GM12878 (cell line): ENCODE measurements at regions not wholly inside any gene's neighbourhood (a gene's known extent, or its start where the extent isn't known, plus 50 kb on each side); places are given as distances from the start of the nearest gene placed in this dataset.

Experiments used
- ATAC-seq: fragments of 200-7000 bp; cut with Tn5 transposase; 3 replicates; pipeline ENCODE4 v1.9.1; 2020; ENCODE audit warnings: mild to moderate bottlenecking, moderate library complexity
- BruUV-seq: library from RNA; stranded (reverse); fragments of 400-500 nt; replicated peaks from 2 replicates; lab custom pipeline; 2021; lab: Mats Ljungman, UMichigan
- CTCF ChIA-PET: fragments of 300-600 bp; sonication (Branson Sonifier 250); formaldehyde crosslinking; extraction: SDS; loops from one replicate; lab custom pipeline; 2021; ENCODE audit warnings: inconsistent platforms; lab: Yijun Ruan, JAX
- POLR2A ChIA-PET: fragments of 350-600 bp; formaldehyde crosslinking; extraction: SDS; loops from one replicate; lab custom pipeline; 2021; ENCODE audit warnings: inconsistent platforms; lab: Charles Lee
- RAD21 ChIA-PET: fragments of 300-600 bp; sonication (Branson Sonifier 250); formaldehyde crosslinking; loops from one replicate; lab custom pipeline; 2023; ENCODE audit warnings: antibody characterized with exemption; ENCODE audit not compliant: unreplicated experiment; lab: Charles Lee
- SMC1A ChIA-PET: fragments of 300-600 bp; sonication (Branson Sonifier 250); formaldehyde crosslinking; loops from one replicate; lab custom pipeline; 2023; ENCODE audit not compliant: unreplicated experiment, uncharacterized antibody; lab: Charles Lee
- DNase-seq: peaks from one replicate; pipeline ENCODE4 v3.0.0-alpha.2; 2011; ENCODE audit warnings: low read depth, low spot score
- FAIRE-seq: peaks from 3 replicates; lab custom pipeline; 2011; peaks lifted over from hg19 to GRCh38; lab: Jason Lieb, UNC
- H2AFZ ChIP-seq: 2 replicates; pipeline ENCODE4 v1.6.0; 2011; ENCODE audit warnings: low read depth, low read length, control low read depth; ENCODE audit not compliant: control insufficient read depth
- H3K27ac ChIP-seq: 2 replicates; pipeline ENCODE4 v1.5.1; 2011; ENCODE audit warnings: control low read depth; ENCODE audit not compliant: control insufficient read depth, insufficient read depth
- H3K27me3 ChIP-seq, 2 experiments: replicated peaks in 1 of 2; 2 replicates each; pipeline versions ENCODE4 v1.6.0 to v1.6.1; 2011; ENCODE audit warnings: low read length in 1 of 2; ENCODE audit not compliant: control insufficient read depth in 2 of 2, insufficient read depth in 2 of 2
- H3K36me3 ChIP-seq, 2 experiments: 2 replicates each; pipeline ENCODE4 v1.5.1; 2011; ENCODE audit warnings: low read length in 1 of 2; ENCODE audit not compliant: control insufficient read depth in 2 of 2, insufficient read depth in 2 of 2
- H3K4me1 ChIP-seq: 2 replicates; pipeline ENCODE4 v1.6.1; 2011; ENCODE audit warnings: mild to moderate bottlenecking, low read length, moderate library complexity, mixed read lengths; ENCODE audit not compliant: control insufficient read depth, insufficient read depth
- H3K4me2 ChIP-seq: 2 replicates; pipeline ENCODE4 v1.6.0; 2011; ENCODE audit warnings: control low read depth; ENCODE audit not compliant: control insufficient read depth, insufficient read depth
- H3K4me3 ChIP-seq: fragments of 200-600 bp; sonication (generic); 2 replicates; pipeline ENCODE4 v1.5.1; 2016
- H3K79me2 ChIP-seq: 2 replicates; pipeline ENCODE4 v1.6.0; 2011; ENCODE audit warnings: low read length; ENCODE audit not compliant: control insufficient read depth, insufficient read depth
- H3K9ac ChIP-seq: 2 replicates; pipeline ENCODE4 v1.8.0; 2011; ENCODE audit warnings: low read length, control low read depth, mixed read lengths; ENCODE audit not compliant: control insufficient read depth, insufficient read depth
- H3K9me3 ChIP-seq: replicated peaks from 3 replicates; pipeline ENCODE4 v1.5.1; 2011; ENCODE audit warnings: mild to moderate bottlenecking, low read length; ENCODE audit not compliant: control insufficient read depth, insufficient read depth
- H4K20me1 ChIP-seq: 2 replicates; pipeline ENCODE4 v1.6.0; 2011; ENCODE audit not compliant: control insufficient read depth, insufficient read depth
- BCL11A ChIP-seq: IDR thresholded peaks from 2 replicates; pipeline ENCODE4 v1.6.1; 2011; ENCODE audit warnings: low read depth, low read length
- NFYB ChIP-seq: IDR thresholded peaks from 2 replicates; pipeline ENCODE4 v1.6.1; 2011; ENCODE audit warnings: low read depth, mild to moderate bottlenecking, low read length, improper control_type of control experiment, moderate library complexity; ENCODE audit not compliant: insufficient read depth
- NRF1 ChIP-seq: conservative IDR thresholded peaks from 2 replicates; pipeline ENCODE4 v1.6.1; 2011; ENCODE audit warnings: mild to moderate bottlenecking, low read depth, low read length, improper control_type of control experiment
- RBBP5 ChIP-seq: fragments of 200-600 bp; sonication (generic); conservative IDR thresholded peaks from 2 replicates; pipeline ENCODE4 v1.6.1; 2016
- REST ChIP-seq: IDR thresholded peaks from 2 replicates; pipeline ENCODE4 v1.6.1; 2012; ENCODE audit warnings: mild to moderate bottlenecking, low read depth, low read length
- RFX5 ChIP-seq: IDR thresholded peaks from 2 replicates; pipeline ENCODE4 v1.6.1; 2011; ENCODE audit warnings: low read depth, low read length, improper control_type of control experiment
- SREBF1 ChIP-seq: IDR thresholded peaks from 2 replicates; pipeline ENCODE4 v1.6.1; 2012; ENCODE audit warnings: mild to moderate bottlenecking, low read length
- WGBS: methylation state at CpG from one replicate; pipeline ENCODE4 v1.1.6; 2016; ENCODE audit warnings: low lambda C conversion rate; ENCODE audit not compliant: insufficient replicate concordance, insufficient coverage; ENCODE audit errors: missing lambda C conversion rate; 5-methylcytosine and 5-hydroxymethylcytosine counted together
- in situ Hi-C: fragments of 300-500 bp; cut with MboI; formaldehyde crosslinking; loops from 9 replicates; pipeline ENCODE4 v1.14.3; 2018; ENCODE audit warnings: mixed read lengths
- intact Hi-C: fragments of 100-400 bp; cut with micrococcal nuclease; formaldehyde crosslinking; loops from one replicate; pipeline ENCODE4 v1.14.2; 2022; ENCODE audit not compliant: unreplicated experiment

GRCh38 chr5:155921621-155922020 is 405.3 kb upstream of the SGCD start:
- TF ChIP-seq SREBF1: no peak
- no peak for TF ChIP-seq NRF1
- no peak for TF ChIP-seq NFYB
- no peak for TF ChIP-seq REST
- ChIA-PET CTCF (no interaction called here), SMC1A (no interaction called here), RAD21 (no interaction called here), POLR2A (no interaction called here)
- Histone ChIP-seq H3K36me3 (no peaks in the 10 kb centered on the region), H3K4me2 (no peak overlapping the region), H4K20me1 (no peaks in the 10 kb centered on the region), H3K27me3 (no peaks in the 10 kb centered on the region), H3K4me3 (no peak overlapping the region), H3K4me1 (no peaks in the 10 kb centered on the region), H3K9ac (no peak overlapping the region), H3K27ac (no peak overlapping the region), H2AFZ (no peak overlapping the region), H3K79me2 (no peaks in the 10 kb centered on the region), H3K9me3 (no peaks in the 10 kb centered on the region)
- no TSS peak for BruUV-seq
- in situ Hi-C loops (no loop called here), intact Hi-C loops (no loop called here)
- WGBS: 30% methylated on average over 3 of the region's 3 CpGs
- FAIRE-seq: no peak
- ATAC-seq: no peak
- no peak for DNase-seq

GRCh38 chr5:155923784-155924183 is 403.2 kb upstream of the SGCD start:
- CTCF ChIA-PET: no interaction called here
- BruUV-seq: no TSS peak
- SMC1A ChIA-PET: no interaction called here
- no peak for FAIRE-seq
- no peak for DNase-seq
- H3K4me1 ChIP-seq: no peaks in the 10 kb centered on the region
- in situ Hi-C loops: no loop called here
- TF ChIP-seq RBBP5 (no peak), RFX5 (no peak), BCL11A (no peak)
- H3K36me3 ChIP-seq: no peaks in the 10 kb centered on the region
- no peaks in the 10 kb centered on the region for H4K20me1 ChIP-seq
- no peak overlapping the region for H3K4me2 ChIP-seq
- RAD21 ChIA-PET: no interaction called here
- no peaks in the 10 kb centered on the region for H3K9me3 ChIP-seq
- H2AFZ ChIP-seq: no peak overlapping the region
- H3K79me2 ChIP-seq: no peaks in the 10 kb centered on the region
- H3K4me3 ChIP-seq: no peak overlapping the region
- H3K9ac ChIP-seq: no peak overlapping the region
- intact Hi-C loops: no loop called here
- 0% methylated on average over 1 of the region's 1 CpG for WGBS
- POLR2A ChIA-PET: no interaction called here
- no peak overlapping the region for H3K27ac ChIP-seq
- no peak for ATAC-seq
- no peaks in the 10 kb centered on the region for H3K27me3 ChIP-seq
